OCI-LY3 (cell line): ENCODE measurements at regions not wholly inside any gene's neighbourhood (a gene's known extent, or its start where the extent isn't known, plus 50 kb on each side); places are given as distances from the start of the nearest gene placed in this dataset.

Experiments used
- CTCF ChIP-seq: fragments of 200-600, 300-600 bp; sonication (generic); IDR thresholded peaks from 2 replicates; pipeline ENCODE4 v1.5.1; 2014; ENCODE audit warnings: antibody characterized with exemption, low read length, low read depth
- EZH2phosphoT487 ChIP-seq: fragments of 200-600 bp; shearing (Covaris generic); IDR thresholded peaks from 2 replicates; pipeline ENCODE4 v1.6.1; 2018; ENCODE audit warnings: antibody characterized with exemption, mixed run types, low read depth

- no peak for TF ChIP-seq CTCF
- TF ChIP-seq EZH2phosphoT487 = no peak
Measured at GRCh38 chr2:145116056-145116455, 596.1 kb upstream of the ZEB2 start.
